IMR-90 (cell line): ENCODE measurements at regions not wholly inside any gene's neighbourhood (a gene's known extent, or its start where the extent isn't known, plus 50 kb on each side); places are given as distances from the start of the nearest gene placed in this dataset.

Experiments
- ATAC-seq: fragments of 200-7000 bp; cut with Tn5 transposase; 2 replicates; pipeline ENCODE4 v1.9.1; 2020; ENCODE audit warnings: low read depth, mild to moderate bottlenecking, moderate library complexity
- BruUV-seq: library from RNA; stranded (reverse); fragments of 400-500 nt; replicated peaks from 2 replicates; lab custom pipeline; 2021; lab: Mats Ljungman, UMichigan
- CTCF ChIA-PET: fragments of 300-600 bp; formaldehyde crosslinking; extraction: SDS; loops from one replicate; lab custom pipeline; 2021; ENCODE audit warnings: antibody characterized with exemption; lab: Yijun Ruan, JAX
- POLR2A ChIA-PET: fragments of 300-600 bp; sonication (Branson Sonifier 250); formaldehyde crosslinking; loops from one replicate; lab custom pipeline; 2022; ENCODE audit warnings: antibody characterized with exemption; ENCODE audit not compliant: unreplicated experiment; lab: Charles Lee
- DNase-seq: peaks from one replicate; pipeline ENCODE4 v3.0.0; 2013
- H2AFZ ChIP-seq: replicated peaks from 2 replicates; pipeline ENCODE3; 2013; ENCODE audit warnings: low read length, mild to moderate bottlenecking; ENCODE audit not compliant: poor library complexity
- H2AK5ac ChIP-seq: 2 replicates; pipeline ENCODE4 v1.6.1; 2013; ENCODE audit warnings: low read depth, low read length, inconsistent platforms
- H2AK9ac ChIP-seq: replicated peaks from 2 replicates; pipeline ENCODE3; 2013; ENCODE audit warnings: mild to moderate bottlenecking, low read depth, low read length, moderate library complexity; ENCODE audit not compliant: poor library complexity
- H2BK120ac ChIP-seq: 2 replicates; pipeline ENCODE4 v1.6.1; 2013; ENCODE audit warnings: low read depth, low read length, inconsistent platforms
- H2BK15ac ChIP-seq: 3 replicates; pipeline ENCODE4 v1.6.1; 2013; ENCODE audit warnings: low read depth, low read length, inconsistent platforms
- H2BK20ac ChIP-seq: 2 replicates; pipeline ENCODE4 v1.6.1; 2013; ENCODE audit warnings: low read depth, mild to moderate bottlenecking, inconsistent platforms, low read length, moderate library complexity
- H2BK5ac ChIP-seq: 2 replicates; pipeline ENCODE4 v1.6.1; 2013; ENCODE audit warnings: mild to moderate bottlenecking, low read depth, low read length, inconsistent platforms; ENCODE audit not compliant: poor library complexity, severe bottlenecking
- H3K14ac ChIP-seq: replicated peaks from 2 replicates; pipeline ENCODE4 v1.6.1; 2013; ENCODE audit warnings: low read depth, low read length, inconsistent platforms
- H3K18ac ChIP-seq: 2 replicates; pipeline ENCODE4 v1.6.1; 2013; ENCODE audit warnings: low read depth, low read length, control low read depth
- H3K23ac ChIP-seq: 2 replicates; pipeline ENCODE4 v1.6.1; 2013; ENCODE audit warnings: low read depth, low read length, inconsistent platforms
- H3K27ac ChIP-seq: 2 replicates; pipeline ENCODE4 v1.5.1; 2013; ENCODE audit warnings: mild to moderate bottlenecking, control low read depth, low read length; ENCODE audit not compliant: insufficient read depth
- H3K27me3 ChIP-seq: 2 replicates; pipeline ENCODE4 v1.6.1; 2013; ENCODE audit warnings: low read length; ENCODE audit not compliant: control insufficient read depth, insufficient read depth
- H3K36me3 ChIP-seq: 2 replicates; pipeline ENCODE4 v1.6.1; 2013; ENCODE audit warnings: low read length, mixed read lengths; ENCODE audit not compliant: control insufficient read depth, insufficient read depth
- H3K4ac ChIP-seq: 2 replicates; pipeline ENCODE4 v1.6.1; 2013; ENCODE audit warnings: low read depth, low read length, inconsistent platforms
- H3K4me1 ChIP-seq: 2 replicates; pipeline ENCODE4 v1.6.1; 2013; ENCODE audit warnings: low read length, mixed read lengths; ENCODE audit not compliant: control insufficient read depth, insufficient read depth
- H3K4me2 ChIP-seq: 2 replicates; pipeline ENCODE4 v1.6.1; 2013; ENCODE audit warnings: low read depth, mild to moderate bottlenecking, control low read depth, low read length, moderate library complexity
- H3K4me3 ChIP-seq: 2 replicates; pipeline ENCODE4 v1.5.1; 2013; ENCODE audit warnings: low read depth, mild to moderate bottlenecking, control low read depth, low read length, moderate library complexity; ENCODE audit not compliant: insufficient read depth
- H3K56ac ChIP-seq: 2 replicates; pipeline ENCODE4 v1.6.1; 2013; ENCODE audit warnings: low read length, inconsistent platforms; ENCODE audit not compliant: insufficient read depth; ENCODE audit errors: extremely low read depth
- H3K79me1 ChIP-seq, 2 experiments: 2 replicates each; pipeline ENCODE4 v1.6.1; 2013; ENCODE audit warnings: low read length in 2 of 2, inconsistent platforms in 1 of 2, low read depth in 1 of 2
- H3K9ac ChIP-seq: 2 replicates; pipeline ENCODE4 v1.6.1; 2013; ENCODE audit warnings: low read depth, low read length, control low read depth
- H3K9me1 ChIP-seq: 2 replicates; pipeline ENCODE4 v1.6.1; 2013; ENCODE audit warnings: low read length, inconsistent platforms; ENCODE audit not compliant: insufficient read depth
- H3K9me3 ChIP-seq: 2 replicates; pipeline ENCODE4 v1.6.1; 2013; ENCODE audit warnings: low read length; ENCODE audit not compliant: control insufficient read depth, insufficient read depth
- H4K20me1 ChIP-seq: 2 replicates; pipeline ENCODE4 v1.6.1; 2013; ENCODE audit warnings: low read length, inconsistent platforms; ENCODE audit not compliant: insufficient read depth
- H4K5ac ChIP-seq: 2 replicates; pipeline ENCODE4 v1.6.1; 2013; ENCODE audit warnings: mild to moderate bottlenecking, low read depth, low read length, control low read depth
- H4K8ac ChIP-seq, 2 experiments: 2 replicates each; pipeline ENCODE4 v1.6.1; 2013; ENCODE audit warnings: low read depth in 2 of 2, low read length in 2 of 2, control low read depth in 1 of 2, inconsistent platforms in 1 of 2
- H4K91ac ChIP-seq: 2 replicates; pipeline ENCODE4 v1.6.1; 2013; ENCODE audit warnings: low read depth, low read length, inconsistent platforms; ENCODE audit not compliant: insufficient read depth
- BHLHE40 ChIP-seq: fragments of 150-350 bp; IDR thresholded peaks from 2 replicates; pipeline ENCODE4 v1.6.1; 2016; ENCODE audit warnings: mild to moderate bottlenecking, low read depth, low read length
- CEBPB ChIP-seq: IDR thresholded peaks from 2 replicates; pipeline ENCODE4 v1.6.1; 2012; ENCODE audit warnings: low read depth, low read length, improper control_type of control experiment
- CHD1 ChIP-seq: IDR thresholded peaks from 2 replicates; pipeline ENCODE4 v1.6.1; 2012; ENCODE audit warnings: low read depth, low read length, improper control_type of control experiment
- CTCF ChIP-seq: conservative IDR thresholded peaks from 2 replicates; pipeline ENCODE4 v1.5.1; 2012; ENCODE audit warnings: mild to moderate bottlenecking, low read depth, low read length, improper control_type of control experiment
- ELK1 ChIP-seq: fragments of 150-350 bp; IDR thresholded peaks from 2 replicates; pipeline ENCODE4 v1.6.1; 2016; ENCODE audit warnings: low read depth, mild to moderate bottlenecking, low read length, moderate library complexity, borderline replicate concordance
- FOS ChIP-seq: fragments of 150-350 bp; IDR thresholded peaks from 2 replicates; pipeline ENCODE4 v1.6.1; 2016; ENCODE audit warnings: low read depth, low read length
- MAFK ChIP-seq: IDR thresholded peaks from 2 replicates; pipeline ENCODE4 v1.6.1; 2012; ENCODE audit warnings: low read depth, low read length, improper control_type of control experiment
- MAZ ChIP-seq: IDR thresholded peaks from 2 replicates; pipeline ENCODE4 v1.6.1; 2012; ENCODE audit warnings: low read depth, mild to moderate bottlenecking, low read length, improper control_type of control experiment, moderate library complexity, borderline replicate concordance
- MXI1 ChIP-seq: IDR thresholded peaks from 2 replicates; pipeline ENCODE4 v1.6.1; 2012; ENCODE audit warnings: low read depth, mild to moderate bottlenecking, low read length, moderate library complexity, borderline replicate concordance
- NFE2L2 ChIP-seq: fragments of 150-350 bp; IDR thresholded peaks from 2 replicates; pipeline ENCODE4 v1.6.1; 2016; ENCODE audit warnings: low read depth, mild to moderate bottlenecking, low read length
- POLR2A ChIP-seq: IDR thresholded peaks from 2 replicates; pipeline ENCODE4 v1.6.1; 2012; ENCODE audit warnings: mild to moderate bottlenecking, low read depth, low read length
- RAD21 ChIP-seq: IDR thresholded peaks from 2 replicates; pipeline ENCODE4 v1.6.1; 2012; ENCODE audit warnings: low read length, improper control_type of control experiment
- RCOR1 ChIP-seq: IDR thresholded peaks from 2 replicates; pipeline ENCODE4 v1.6.1; 2012; ENCODE audit warnings: mild to moderate bottlenecking, low read length, improper control_type of control experiment; ENCODE audit not compliant: insufficient replicate concordance
- RFX5 ChIP-seq: IDR thresholded peaks from 2 replicates; pipeline ENCODE4 v1.8.0; 2012; ENCODE audit warnings: low read depth, mild to moderate bottlenecking, low read length, moderate library complexity
- SMC3 ChIP-seq: fragments of 150-350 bp; IDR thresholded peaks from 2 replicates; pipeline ENCODE4 v1.6.1; 2016; ENCODE audit warnings: low read depth, mild to moderate bottlenecking, antibody characterized with exemption, low read length, moderate library complexity
- USF2 ChIP-seq: fragments of 150-350 bp; IDR thresholded peaks from 2 replicates; pipeline ENCODE4 v1.6.1; 2017; ENCODE audit warnings: mild to moderate bottlenecking, antibody characterized with exemption, low read length, low read depth
- WGBS, 2 experiments: methylation state at CpG; one replicate each; pipeline versions ENCODE4 v1.1.5 to v1.1.7; 2013; ENCODE audit warnings: missing lambda C conversion rate in 2 of 2; ENCODE audit not compliant: insufficient read length in 1 of 2; ENCODE audit errors: extremely low coverage in 2 of 2; 5-methylcytosine and 5-hydroxymethylcytosine counted together
- dilution Hi-C: fragments of 300-500 bp; cut with HindIII; formaldehyde crosslinking; loops from one replicate; pipeline ENCODE4 v1.14.3; 2018; ENCODE audit warnings: low sequenced_read_pairs; ENCODE audit not compliant: unreplicated experiment
- in situ Hi-C: fragments of 300-500 bp; cut with MboI; formaldehyde crosslinking; loops from 3 replicates; pipeline ENCODE4 v1.14.3; 2019; ENCODE audit warnings: low sequenced_read_pairs, inconsistent platforms, mixed read lengths
- intact Hi-C: fragments of 100-400 bp; cut with micrococcal nuclease; formaldehyde crosslinking; loops from 2 replicates; pipeline ENCODE4 v1.10.0; 2022

DNA sequence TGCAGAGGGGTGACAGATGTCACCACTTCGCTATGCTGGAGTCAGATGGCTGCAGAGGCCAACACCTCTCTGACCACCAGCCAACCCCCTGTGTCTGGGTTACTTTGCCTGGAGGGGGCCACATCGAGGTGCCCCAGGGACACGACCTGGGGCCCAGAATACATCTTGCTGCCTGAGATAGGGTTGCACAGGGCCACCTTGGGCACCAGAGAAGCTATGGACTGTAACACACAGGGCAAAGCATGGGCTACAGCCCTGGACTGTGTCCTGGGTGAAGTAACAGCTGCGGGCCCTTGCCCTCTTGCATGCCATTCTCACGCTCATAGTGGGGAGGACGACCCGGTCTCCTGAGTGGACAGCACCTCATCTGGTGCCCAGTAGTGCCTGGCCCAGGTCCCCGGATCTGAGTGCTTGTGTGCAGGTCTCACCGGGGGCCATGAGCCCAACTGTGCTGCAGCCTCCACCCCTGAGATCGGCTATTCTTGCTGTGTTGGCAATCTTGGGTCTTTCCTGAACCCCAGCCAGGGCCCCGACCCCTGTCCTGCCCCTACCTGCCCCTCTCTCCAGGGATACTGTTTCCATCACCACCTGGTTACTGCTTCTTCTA, 115.2 kb upstream of the GDF10 start:
- Histone ChIP-seq H3K4me1 (no peaks in the 10 kb centered on the region), H3K9ac (no peak overlapping the region), H3K27ac (no peak overlapping the region), H4K8ac (no peak overlapping the region), H3K18ac (no peak overlapping the region), H3K9me1 (no peaks in the 10 kb centered on the region), H2AFZ (no peak overlapping the region), H2BK20ac (no peak overlapping the region), H2BK5ac (no peak overlapping the region), H4K5ac (no peak overlapping the region), H3K4ac (no peak overlapping the region), H3K9me3 (no peaks in the 10 kb centered on the region), H3K79me1 (no peaks in the 10 kb centered on the region), H4K20me1 (no peaks in the 10 kb centered on the region), H3K14ac (no peak overlapping the region), H3K27me3 (peaks cover 13% of the 10 kb centered on the region; the same call in 1 of the 2 replicates), H3K4me2 (no peak overlapping the region), H2AK9ac (no peak overlapping the region), H2BK15ac (no peak overlapping the region), H3K4me3 (no peak overlapping the region), H3K23ac (no peak overlapping the region), H3K36me3 (no peaks in the 10 kb centered on the region), H3K56ac (no peak overlapping the region), H2AK5ac (no peak overlapping the region), H4K91ac (no peak overlapping the region), H2BK120ac (no peak overlapping the region)
- ChIA-PET POLR2A (no interaction called here), CTCF (no interaction called here)
- 93% methylated on average over 5 of the region's 11 CpGs; no CpG with 5 or more reads in 1 of the 2 experiments for WGBS, 2 experiments
- BruUV-seq: no TSS peak
- TF ChIP-seq POLR2A (no peak), MXI1 (no peak), RAD21 (no peak), RCOR1 (no peak), NFE2L2 (no peak), MAZ (no peak), ELK1 (no peak), USF2 (no peak), CEBPB (no peak), BHLHE40 (no peak), MAFK (no peak), CHD1 (no peak), RFX5 (no peak), CTCF (no peak), FOS (no peak), SMC3 (no peak)
- in situ Hi-C loops: no loop called here
- dilution Hi-C loops: no loop called here
- intact Hi-C loops: no loop called here
- ATAC-seq: no peak
- no peak for DNase-seq
